Cardiac muscle cell (in vitro differentiated cells and primary cell): ENCODE measurements at regions not wholly inside any gene's neighbourhood (a gene's known extent, or its start where the extent isn't known, plus 50 kb on each side); places are given as distances from the start of the nearest gene placed in this dataset.

Source experiments
- DNase-seq, 2 donors: peaks; one replicate each; pipeline versions ENCODE4 v3.0.0 to v3.0.0-alpha.2; 2010 to 2017; ENCODE audit warnings: low read depth in 1 of 2, low spot score in 1 of 2
- H3K27ac ChIP-seq: fragments of 200-600 bp; sonication (generic); 2 replicates; pipeline ENCODE4 v1.5.1; 2016
- H3K27me3 ChIP-seq: fragments of 200-600 bp; sonication (generic); 2 replicates; pipeline ENCODE4 v1.6.0; 2016; ENCODE audit warnings: control low read depth
- H3K36me3 ChIP-seq: fragments of 200-600 bp; sonication (generic); 2 replicates; pipeline ENCODE4 v1.5.1; 2016; ENCODE audit warnings: control low read depth
- H3K4me1 ChIP-seq: fragments of 200-600 bp; sonication (generic); 2 replicates; pipeline ENCODE4 v1.8.1; 2017; ENCODE audit warnings: low read depth, mild to moderate bottlenecking, mixed run types
- H3K4me3 ChIP-seq: fragments of 200-600 bp; sonication (generic); 2 replicates; pipeline ENCODE4 v1.5.1; 2016; ENCODE audit warnings: mild to moderate bottlenecking
- H3K9me3 ChIP-seq: fragments of 200-600 bp; sonication (generic); 2 replicates; pipeline ENCODE4 v1.5.1; 2017; ENCODE audit warnings: low read depth, mild to moderate bottlenecking, control low read depth
- CTCF ChIP-seq: IDR thresholded peaks from 2 replicates; pipeline ENCODE4 v1.5.1; 2012; ENCODE audit warnings: low read depth, mild to moderate bottlenecking, low read length

- H3K27me3 ChIP-seq: peaks cover 2% of the 10 kb centered on the region
- no peak for TF ChIP-seq CTCF
- no peaks in the 10 kb centered on the region for H3K36me3 ChIP-seq
- no peaks in the 10 kb centered on the region for H3K4me1 ChIP-seq
- H3K27ac ChIP-seq: no peak overlapping the region
- no peaks in the 10 kb centered on the region for H3K9me3 ChIP-seq
- no peak for DNase-seq
- H3K4me3 ChIP-seq: no peak overlapping the region
Measured at GRCh38 chr5:3337812-3338541, 257.7 kb upstream of the IRX1 start.

- H3K4me1 ChIP-seq: no peaks in the 10 kb centered on the region
- DNase-seq: no peak
- no peak overlapping the region for H3K27ac ChIP-seq
- peaks cover 2% of the 10 kb centered on the region for H3K27me3 ChIP-seq
- no peak overlapping the region for H3K4me3 ChIP-seq
- TF ChIP-seq CTCF: no peak
- no peaks in the 10 kb centered on the region for H3K9me3 ChIP-seq
- no peaks in the 10 kb centered on the region for H3K36me3 ChIP-seq
Measured at GRCh38 chr5:3336666-3337065, 259.0 kb upstream of the IRX1 start.

- H3K9me3 ChIP-seq: no peaks in the 10 kb centered on the region
- H3K27me3 ChIP-seq: no peaks in the 10 kb centered on the region
- no peaks in the 10 kb centered on the region for H3K36me3 ChIP-seq
- TF ChIP-seq CTCF: no peak
- no peak for DNase-seq
- H3K4me1 ChIP-seq: no peaks in the 10 kb centered on the region
- no peak overlapping the region for H3K4me3 ChIP-seq
- H3K27ac ChIP-seq: no peak overlapping the region
Measured at GRCh38 chr5:3335301-3335700, 260.3 kb upstream of the IRX1 start.

- no peak for TF ChIP-seq CTCF
- Histone ChIP-seq H3K4me1 (no peaks in the 10 kb centered on the region), H3K27me3 (no peaks in the 10 kb centered on the region), H3K9me3 (no peaks in the 10 kb centered on the region), H3K4me3 (no peak overlapping the region), H3K36me3 (no peaks in the 10 kb centered on the region), H3K27ac (no peak overlapping the region)
- DNase-seq: no peak
Measured at GRCh38 chr5:3333836-3334235, 261.8 kb upstream of the IRX1 start.

- TF ChIP-seq CTCF: no peak
- Histone ChIP-seq H3K27ac (no peak overlapping the region), H3K4me1 (no peaks in the 10 kb centered on the region), H3K9me3 (no peaks in the 10 kb centered on the region), H3K4me3 (no peak overlapping the region), H3K27me3 (no peaks in the 10 kb centered on the region), H3K36me3 (no peaks in the 10 kb centered on the region)
- no peak for DNase-seq
Measured at GRCh38 chr5:3333105-3333504, 262.5 kb upstream of the IRX1 start.
